Activated CD8-positive, alpha-beta T cell treated with anti-CD3 and anti-CD28 coated beads for 36 hours (primary cell): ENCODE measurements at regions not wholly inside any gene's neighbourhood (a gene's known extent, or its start where the extent isn't known, plus 50 kb on each side); places are given as distances from the start of the nearest gene placed in this dataset.

Source experiments
- ATAC-seq: fragments of 200-7000 bp; cut with Tn5 transposase; one replicate; pipeline ENCODE4 v1.10.0; 2021; ENCODE audit warnings: mild to moderate bottlenecking, moderate library complexity
- CTCF ChIA-PET: fragments of 350-600 bp; sonication (Branson Sonifier 250); formaldehyde crosslinking; loops from one replicate; lab custom pipeline; 2021; ENCODE audit warnings: antibody characterized with exemption; lab: Charles Lee
- POLR2A ChIA-PET: fragments of 350-600 bp; sonication (Branson Sonifier 250); formaldehyde crosslinking; loops from one replicate; lab custom pipeline; 2021; ENCODE audit warnings: antibody characterized with exemption; lab: Charles Lee
- DNase-seq: peaks from one replicate; pipeline ENCODE4 v3.0.0-alpha.2; 2020
- H3K27ac Mint-ChIP-seq: one replicate; pipeline ENCODE4 v1.8.0; 2021; ENCODE audit warnings: mild to moderate bottlenecking, mixed read lengths
- H3K27me3 Mint-ChIP-seq: one replicate; pipeline ENCODE4 v1.8.0; 2021; ENCODE audit warnings: mixed read lengths
- H3K36me3 Mint-ChIP-seq: one replicate; pipeline ENCODE4 v1.8.0; 2021; ENCODE audit warnings: low read depth, mixed read lengths
- H3K4me1 Mint-ChIP-seq: one replicate; pipeline ENCODE4 v1.8.0; 2021; ENCODE audit warnings: low read depth, mixed read lengths
- H3K4me3 Mint-ChIP-seq: one replicate; pipeline ENCODE4 v1.8.0; 2021; ENCODE audit warnings: mild to moderate bottlenecking, moderate library complexity, mixed read lengths
- H3K9me3 Mint-ChIP-seq: one replicate; pipeline ENCODE4 v1.8.0; 2021; ENCODE audit warnings: mixed read lengths
- CTCF ChIP-seq: fragments of 200-600 bp; IDR thresholded peaks from one replicate; pipeline ENCODE4 v1.8.0; 2022; ENCODE audit warnings: antibody characterized with exemption, mild to moderate bottlenecking
- intact Hi-C: fragments of 100-400 bp; cut with micrococcal nuclease; formaldehyde crosslinking; loops from one replicate; pipeline ENCODE4 v1.10.0; 2022

- Mint-ChIP-seq H3K4me3 (no peak overlapping the region), H3K36me3 (no peaks in the 10 kb centered on the region), H3K27me3 (no peaks in the 10 kb centered on the region), H3K27ac (no peak overlapping the region), H3K4me1 (no peaks in the 10 kb centered on the region), H3K9me3 (no peaks in the 10 kb centered on the region)
- POLR2A ChIA-PET, result no interaction called here
- ATAC-seq, result no peak
- intact Hi-C loops, result no loop called here
- no peak for DNase-seq
- CTCF ChIA-PET, result no interaction called here
- TF ChIP-seq CTCF, result no peak
Measured at GRCh38 chr4:83996254-83996653, 460.3 kb downstream of the GPAT3 start.

- no peak for ATAC-seq
- intact Hi-C loops, result no loop called here
- no peak for TF ChIP-seq CTCF
- POLR2A ChIA-PET, result no interaction called here
- Mint-ChIP-seq H3K4me1 (no peaks in the 10 kb centered on the region), H3K9me3 (no peaks in the 10 kb centered on the region), H3K4me3 (no peak overlapping the region), H3K36me3 (no peaks in the 10 kb centered on the region), H3K27ac (no peak overlapping the region), H3K27me3 (no peaks in the 10 kb centered on the region)
- CTCF ChIA-PET, result no interaction called here
- peak; percentile 13 for DNase-seq
Measured at GRCh38 chr4:83993774-83994173, 457.9 kb downstream of the GPAT3 start.

GRCh38 chr4:83989835-83990234 is 453.9 kb downstream of the GPAT3 start:
- ChIA-PET CTCF (no interaction called here), POLR2A (no interaction called here)
- no peaks in the 10 kb centered on the region for H3K27me3 Mint-ChIP-seq
- no peak overlapping the region for H3K27ac Mint-ChIP-seq
- intact Hi-C loops, result no loop called here
- H3K4me3 Mint-ChIP-seq, result no peak overlapping the region
- H3K4me1 Mint-ChIP-seq, result no peaks in the 10 kb centered on the region
- ATAC-seq (no peak), DNase-seq (no peak)
- TF ChIP-seq CTCF, result no peak
- no peaks in the 10 kb centered on the region for H3K36me3 Mint-ChIP-seq
- H3K9me3 Mint-ChIP-seq, result no peaks in the 10 kb centered on the region

- CTCF ChIA-PET, result interaction anchor here (1.3 kb wide), 1 partner anchor 26 kb away, joined by 3 read pairs; no protein-coding TSS in a partner anchor
- Mint-ChIP-seq H3K4me1 (no peaks in the 10 kb centered on the region), H3K36me3 (no peaks in the 10 kb centered on the region), H3K9me3 (peaks cover 5% of the 10 kb centered on the region), H3K27ac (no peak overlapping the region), H3K27me3 (no peaks in the 10 kb centered on the region), H3K4me3 (no peak overlapping the region)
- ATAC-seq (no peak), DNase-seq (no peak)
- POLR2A ChIA-PET, result interaction anchor here (0.7 kb wide), 1 partner anchor 37 kb away, joined by 3 read pairs; no protein-coding TSS in a partner anchor
- TF ChIP-seq CTCF, result no peak
- intact Hi-C loops, result no loop called here
Measured at GRCh38 chr4:83981156-83981555, 445.2 kb downstream of the GPAT3 start.

- no peaks in the 10 kb centered on the region for H3K36me3 Mint-ChIP-seq
- TF ChIP-seq CTCF, result no peak
Measured at GRCh38 chr4:83979773-83980172, 443.9 kb downstream of the GPAT3 start.

More at GRCh38 chr4:83979773-83980172, 443.9 kb downstream of the GPAT3 start:
- no peak for ATAC-seq
- peaks cover 5% of the 10 kb centered on the region for H3K9me3 Mint-ChIP-seq
- POLR2A ChIA-PET, result no interaction called here
- H3K4me1 Mint-ChIP-seq, result no peaks in the 10 kb centered on the region
- intact Hi-C loops, result no loop called here
- no peak overlapping the region for H3K4me3 Mint-ChIP-seq
- no peak overlapping the region for H3K27ac Mint-ChIP-seq
- CTCF ChIA-PET, result no interaction called here
- H3K27me3 Mint-ChIP-seq, result no peaks in the 10 kb centered on the region
- no peak for DNase-seq
